ENCODE measurements at regions not wholly inside any gene's neighbourhood (a gene's known extent, or its start where the extent isn't known, plus 50 kb on each side); places are given as distances from the start of the nearest gene placed in this dataset.
A peak's percentile ranks its signal among the peaks of the same experiment; 100 is the strongest.

- H3K36me3 ChIP-seq = no peaks in the 10 kb centered on the region
- H3K4me1 ChIP-seq = no peaks in the 10 kb centered on the region
- H3K9me3 ChIP-seq = peaks cover 0 to 25% of the 10 kb centered on the region in 2 donors
- intact Hi-C loops (cut with DNase I) = no loop called here
- ATAC-seq (no peak), DNase-seq (no peak)
- H3K4me3 ChIP-seq = no peak overlapping the region
- TF ChIP-seq CTCF (IDR thresholded peaks at IDR 0.05) = no peak
- no peak overlapping the region for H3K27ac ChIP-seq
- peaks cover 0 to 7% of the 10 kb centered on the region in 2 donors for H3K27me3 ChIP-seq
Observed at GRCh38 chr7:67882843-67883242, 886.2 kb downstream of the TYW1 start.

- DNase-seq (peak in 1 of 4 donors; percentile 66), ATAC-seq (no peak)
- Histone ChIP-seq H3K4me1 (no peaks in the 10 kb centered on the region), H3K4me3 (no peak overlapping the region), H3K9me3 (peaks cover 0 to 55% of the 10 kb centered on the region in 2 donors), H3K36me3 (no peaks in the 10 kb centered on the region), H3K27ac (no peak overlapping the region), H3K27me3 (no peaks in the 10 kb centered on the region)
- intact Hi-C loops (cut with DNase I) = no loop called here
- TF ChIP-seq CTCF (IDR thresholded peaks at IDR 0.05) = no peak
Observed at GRCh38 chr7:67890316-67890715, 893.7 kb downstream of the TYW1 start.

GRCh38 chr7:67894746-67895145 lies 898.1 kb downstream of the TYW1 start:
- TF ChIP-seq CTCF (IDR thresholded peaks at IDR 0.05) = no peak
- Histone ChIP-seq H3K4me3 (no peak overlapping the region), H3K36me3 (no peaks in the 10 kb centered on the region), H3K27ac (no peak overlapping the region), H3K27me3 (no peaks in the 10 kb centered on the region), H3K4me1 (no peaks in the 10 kb centered on the region), H3K9me3 (peaks cover 0 to 37% of the 10 kb centered on the region in 2 donors)
- no peak for ATAC-seq
- intact Hi-C loops (cut with DNase I) = no loop called here
- no peak for DNase-seq

GRCh38 chr7:67896721-67897120 lies 900.1 kb downstream of the TYW1 start:
- DNase-seq = no peak
- no peaks in the 10 kb centered on the region for H3K4me1 ChIP-seq
- no peaks in the 10 kb centered on the region for H3K27me3 ChIP-seq
- intact Hi-C loops (cut with DNase I) = no loop called here
- H3K4me3 ChIP-seq = no peak overlapping the region
- ATAC-seq = no peak
- H3K9me3 ChIP-seq = peaks cover 0 to 22% of the 10 kb centered on the region in 2 donors
- H3K27ac ChIP-seq = no peak overlapping the region
- H3K36me3 ChIP-seq = no peaks in the 10 kb centered on the region
- no peak for TF ChIP-seq CTCF (IDR thresholded peaks at IDR 0.05)

GRCh38 chr7:67900456-67900855 lies 903.8 kb downstream of the TYW1 start:
- no peak overlapping the region for H3K4me3 ChIP-seq
- DNase-seq = no peak
- H3K4me1 ChIP-seq = no peaks in the 10 kb centered on the region
- peaks cover 0 to 16% of the 10 kb centered on the region in 2 donors for H3K9me3 ChIP-seq
- TF ChIP-seq CTCF (IDR thresholded peaks at IDR 0.05) = no peak
- H3K27ac ChIP-seq = no peak overlapping the region
- H3K27me3 ChIP-seq = no peaks in the 10 kb centered on the region
- intact Hi-C loops (cut with DNase I) = no loop called here
- no peak for ATAC-seq
- no peaks in the 10 kb centered on the region for H3K36me3 ChIP-seq
